Inflammatory macrophage (primary cell): ENCODE measurements at regions not wholly inside any gene's neighbourhood (a gene's known extent, or its start where the extent isn't known, plus 50 kb on each side); places are given as distances from the start of the nearest gene placed in this dataset.
"Not testable (repeated sequence)": the region's sequence is repeated elsewhere in the genome, so short reads cannot be mapped to it uniquely, and the experiment has no call there.

Experiments
- DNase-seq, 2 donors: peaks; one replicate each; pipeline ENCODE4 v3.0.0-alpha.2; 2020 to 2022

DNA sequence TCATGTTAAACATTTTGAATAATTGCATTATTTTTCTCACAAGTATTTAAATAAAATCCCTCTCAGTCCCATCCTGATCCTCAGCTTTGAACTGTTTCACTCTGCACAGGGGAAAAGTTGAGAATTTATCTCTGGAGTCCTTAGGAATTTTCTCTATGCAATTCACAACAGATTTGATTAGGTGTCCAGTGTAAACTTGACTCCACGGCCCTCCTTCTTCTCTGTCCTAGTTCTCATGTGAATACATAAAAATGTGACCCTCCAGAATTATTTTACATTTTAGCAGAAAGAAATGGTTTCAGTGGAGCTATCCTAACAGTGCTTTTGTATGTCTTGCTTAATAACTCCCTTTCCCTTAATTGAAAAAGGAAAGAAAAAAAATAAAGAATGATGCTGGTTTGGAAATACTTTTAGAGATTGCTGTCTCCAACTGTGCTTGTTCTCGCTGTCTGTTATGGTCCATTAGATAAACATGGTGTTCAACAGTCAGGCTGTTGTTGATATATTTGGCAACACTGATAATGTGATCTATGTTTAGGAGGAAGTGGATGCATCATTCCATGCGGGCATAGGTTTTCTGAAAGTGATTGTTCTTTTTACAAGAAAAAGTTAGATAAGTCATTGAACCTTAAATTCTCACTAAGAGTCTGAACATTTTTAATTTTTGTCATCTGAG is 599.4 kb upstream of the CITED2 start:
- peak in 1 of 2 donors; percentile 44 for DNase-seq

DNA sequence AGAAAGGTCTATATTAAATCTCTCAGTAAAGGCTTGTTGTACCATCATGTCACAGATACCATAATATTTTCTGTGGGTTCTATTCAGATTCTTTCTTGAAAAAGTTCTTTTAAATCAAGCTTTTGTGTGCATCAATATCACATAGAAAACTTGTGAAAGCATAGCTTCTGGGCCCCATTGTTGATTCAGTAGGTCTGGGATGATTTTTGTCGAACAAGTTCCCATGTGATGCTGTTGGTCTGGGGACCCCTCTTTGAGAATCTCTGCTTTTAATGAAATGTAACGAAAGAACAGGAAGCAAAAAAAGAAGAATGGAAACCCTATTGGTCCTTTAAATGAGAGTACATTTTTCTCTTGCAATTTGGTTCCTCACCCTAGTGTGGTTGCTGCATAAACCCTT is 597.7 kb upstream of the CITED2 start:
- no peak for DNase-seq

DNA sequence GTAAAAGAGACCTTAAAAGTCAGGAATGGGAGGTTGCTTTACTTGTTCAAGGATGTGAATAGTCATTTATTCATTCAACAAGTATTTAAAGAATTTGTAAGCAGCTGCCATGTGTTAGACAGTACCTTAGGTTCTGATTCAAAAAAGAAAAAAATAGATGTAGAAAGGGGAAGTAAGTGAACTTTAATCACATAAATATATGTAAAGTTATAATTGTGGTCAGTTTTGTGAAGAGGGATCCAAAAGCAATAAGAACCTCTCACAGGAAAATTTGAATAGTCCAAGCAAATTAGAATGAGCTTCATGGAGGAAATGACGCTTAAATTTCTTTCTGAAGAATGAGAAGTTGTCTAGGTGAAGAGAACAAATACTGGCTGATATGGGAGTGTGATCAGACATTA is 596.1 kb upstream of the CITED2 start:
- DNase-seq = no peak

DNA sequence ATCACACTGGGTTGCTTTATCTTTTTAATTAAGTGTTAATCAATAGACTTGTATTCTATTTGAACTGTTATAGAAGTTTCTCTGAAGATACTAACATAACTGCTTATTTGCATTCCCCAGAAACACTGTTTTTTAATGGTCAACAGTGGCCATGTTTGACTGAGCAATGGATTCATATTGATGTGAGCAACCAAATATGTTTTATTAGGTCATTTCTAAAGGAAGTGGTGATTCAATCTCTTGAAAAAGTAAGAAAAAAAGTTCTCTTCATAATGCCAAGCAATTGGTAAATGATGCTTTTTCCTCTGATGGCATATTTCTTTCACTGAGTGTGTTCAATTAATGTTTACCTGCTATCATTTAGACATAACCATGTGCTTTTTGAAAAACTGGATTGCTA is 593.0 kb upstream of the CITED2 start:
- no peak for DNase-seq

DNA sequence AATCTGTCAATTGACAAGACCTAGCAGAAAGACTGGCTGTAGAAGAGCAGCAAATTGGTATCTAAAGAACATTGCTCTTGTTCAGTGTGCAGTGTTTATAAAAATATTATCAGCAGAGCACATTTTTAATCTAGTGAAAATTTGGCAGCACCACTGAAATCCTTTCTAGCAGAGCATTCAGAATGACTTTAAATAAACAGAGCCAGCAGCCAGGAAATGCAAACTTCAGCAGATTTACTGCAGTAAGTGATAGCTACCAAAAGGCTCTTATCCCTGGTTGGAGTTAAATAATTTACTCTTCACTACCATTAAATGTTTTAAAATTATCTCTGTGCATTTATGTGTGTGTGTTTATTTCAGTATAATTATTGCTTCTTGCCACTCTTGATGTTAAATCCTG is 590.9 kb upstream of the CITED2 start:
- DNase-seq = no peak

DNA sequence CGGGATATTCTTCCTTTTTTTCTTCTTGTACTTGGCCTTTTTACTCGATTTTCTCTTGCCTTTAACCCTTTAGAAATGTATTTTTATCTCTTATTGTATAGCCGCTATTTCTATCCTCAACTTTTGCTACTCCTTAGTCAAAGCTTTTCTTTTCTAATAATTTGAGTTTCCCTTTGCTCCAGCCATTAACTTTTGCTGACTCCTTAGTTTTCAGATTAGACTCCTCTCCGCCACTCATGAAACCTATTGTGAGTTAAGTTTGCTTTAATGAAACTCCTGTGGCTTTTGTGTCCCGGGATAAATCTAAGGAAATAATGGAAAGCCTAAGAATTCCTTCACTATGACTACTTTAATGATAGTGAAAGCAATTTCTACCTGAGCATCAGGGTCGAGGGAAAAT is 590.3 kb upstream of the CITED2 start:
- no peak for DNase-seq

DNA sequence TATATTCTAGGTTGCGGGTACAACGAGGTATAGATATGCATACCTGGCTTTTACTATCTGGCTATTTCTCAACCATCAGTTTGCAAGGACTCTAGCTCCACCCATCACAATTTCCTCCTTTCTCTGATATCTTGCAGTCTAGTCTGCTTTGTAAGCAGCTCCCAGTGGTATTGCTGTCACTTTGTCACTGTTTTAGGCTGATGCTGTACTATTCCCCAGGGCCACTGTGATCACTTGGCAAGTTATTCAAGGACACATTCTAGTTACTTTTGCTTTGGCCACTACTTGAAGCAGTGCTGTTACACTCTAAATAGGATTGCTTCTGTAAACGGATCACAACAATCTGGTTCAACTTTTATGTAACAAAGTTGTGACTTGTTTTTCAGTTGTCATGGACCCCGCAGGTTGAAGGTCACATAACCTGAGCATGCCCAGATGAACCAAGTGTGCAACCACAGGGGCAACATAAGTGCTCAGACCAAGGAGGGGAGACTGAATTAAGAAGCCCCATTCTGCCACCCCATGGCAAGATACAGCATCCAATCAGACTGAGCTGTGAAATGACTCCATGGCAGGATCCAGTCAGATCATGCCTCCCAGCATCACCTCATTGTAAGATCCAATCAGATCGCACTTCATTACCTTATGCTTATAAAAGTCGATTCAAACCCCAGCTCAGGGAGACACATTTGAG is 588.4 kb upstream of the CITED2 start:
- no peak for DNase-seq

DNA sequence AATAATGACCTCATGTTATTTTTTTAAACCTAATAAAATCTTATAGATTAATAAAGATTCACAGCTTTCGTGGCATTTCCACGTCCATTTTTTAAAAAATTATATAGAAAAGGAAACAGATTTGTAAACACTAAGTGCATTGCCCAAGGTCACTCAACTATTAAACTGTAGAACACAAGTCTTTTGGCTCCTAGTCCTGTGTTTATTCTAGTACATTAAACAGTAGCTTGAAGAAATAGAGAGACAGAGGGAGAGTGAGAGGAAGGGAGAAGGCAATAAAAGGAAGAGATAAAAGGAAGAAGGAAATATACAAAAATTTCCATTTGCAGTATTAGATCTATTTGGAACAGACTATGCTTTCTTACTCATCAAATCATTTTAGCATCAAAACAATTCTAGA is 586.7 kb upstream of the CITED2 start:
- no peak for DNase-seq

DNA sequence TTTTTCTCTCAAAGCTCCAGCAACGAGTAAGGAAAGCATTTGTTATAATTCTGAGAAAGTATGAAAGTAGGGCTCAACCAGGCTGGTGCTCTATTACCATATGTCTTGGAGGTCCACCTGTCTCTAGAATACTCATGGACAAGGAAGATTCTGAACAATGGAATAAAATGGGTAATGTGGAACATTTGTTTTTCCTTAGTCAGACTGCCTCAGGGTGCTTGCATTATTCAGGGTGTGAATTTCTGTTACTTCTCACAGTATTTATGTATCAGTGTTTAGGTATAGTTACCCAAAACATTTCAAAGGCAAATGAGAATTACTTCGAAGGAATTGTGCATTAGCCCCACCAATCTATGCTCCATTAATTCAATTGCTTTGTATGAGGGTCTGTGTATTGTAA is 586.2 kb upstream of the CITED2 start:
- DNase-seq = no peak

DNA sequence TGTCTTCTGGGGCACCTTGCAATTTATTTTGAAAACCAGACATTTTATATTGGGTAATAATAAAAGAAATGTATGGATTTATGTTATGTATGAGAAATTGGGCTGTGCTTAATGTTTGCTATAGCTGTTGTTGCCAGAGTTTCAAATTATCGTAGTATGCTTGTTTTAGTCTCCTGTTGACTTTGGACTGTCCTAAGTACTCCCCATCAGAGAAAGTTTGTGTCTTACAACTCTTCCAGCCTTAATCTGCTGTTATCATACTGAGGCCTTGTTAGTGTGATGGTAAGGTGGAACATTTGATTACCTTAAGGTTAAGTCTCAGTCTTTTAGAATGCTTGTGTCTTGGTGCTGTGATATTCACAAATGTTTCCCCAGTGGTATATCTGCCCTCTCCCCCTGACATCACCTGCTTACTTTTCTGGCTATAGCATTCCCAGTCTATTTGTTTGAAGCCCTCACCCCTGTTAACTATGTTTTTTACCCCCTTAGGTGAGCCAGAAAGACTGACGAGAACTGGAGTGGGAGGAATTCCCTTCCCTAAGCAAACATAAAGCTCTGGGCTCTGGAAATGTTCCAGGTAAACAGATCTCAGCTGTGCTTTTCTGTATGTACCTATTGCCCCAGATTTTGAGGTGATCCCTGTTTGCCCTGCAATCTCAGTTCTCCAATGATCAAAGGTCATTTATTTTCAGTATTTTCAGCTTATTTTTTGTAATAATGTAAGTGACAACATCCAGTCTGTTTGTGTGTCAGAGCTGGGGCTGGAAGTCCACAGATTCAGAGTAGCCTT is 581.1 kb upstream of the CITED2 start:
- DNase-seq = no peak

DNA sequence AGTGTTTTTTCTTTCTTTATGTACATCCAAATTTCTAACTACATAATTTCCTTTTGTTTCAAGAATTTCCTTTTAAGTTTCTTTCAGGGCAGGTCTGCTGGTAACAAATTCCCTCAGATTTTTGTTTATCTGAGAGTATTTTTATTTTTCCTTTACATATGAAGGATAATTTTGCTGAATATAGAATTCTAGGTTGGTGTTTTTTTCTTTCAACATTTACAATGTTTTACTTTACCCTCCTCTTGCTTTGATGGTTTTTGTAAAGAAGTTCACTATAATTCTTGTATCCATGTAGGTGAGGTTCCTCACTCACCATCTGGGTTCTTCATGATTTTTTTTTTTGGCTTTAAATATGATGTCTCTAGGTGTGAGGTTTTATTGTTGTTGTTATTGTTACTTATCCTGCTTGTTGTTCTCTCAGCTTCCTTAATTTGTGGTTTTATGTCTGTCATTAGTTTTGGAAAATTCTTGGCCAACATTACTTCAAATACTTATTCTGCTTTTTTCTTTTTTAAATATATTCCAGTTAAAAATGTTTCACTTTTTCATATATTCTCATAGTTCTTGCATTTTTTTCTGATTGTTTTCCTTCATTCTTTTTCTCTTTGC is 580.1 kb upstream of the CITED2 start:
- DNase-seq = no peak

DNA sequence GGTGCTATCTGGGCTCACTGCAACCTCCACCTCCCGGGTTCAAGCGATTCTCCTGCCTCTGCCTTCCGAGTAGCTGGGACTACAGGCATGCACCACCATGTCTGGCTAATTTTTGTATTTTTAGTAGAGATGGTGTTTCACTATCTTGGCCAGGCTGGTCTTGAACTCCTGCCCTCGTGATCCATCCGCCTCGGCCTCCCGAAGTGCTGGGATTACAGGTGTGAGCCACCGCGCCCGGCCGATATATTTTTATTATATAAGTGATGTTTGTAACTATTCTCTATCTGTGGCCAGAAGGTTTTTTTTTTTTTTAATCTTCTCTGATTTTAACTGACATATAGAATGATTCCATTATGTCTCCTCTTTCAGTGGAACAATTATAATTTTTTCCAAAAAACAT is 579.3 kb upstream of the CITED2 start:
- not testable (repeated sequence) for DNase-seq

DNA sequence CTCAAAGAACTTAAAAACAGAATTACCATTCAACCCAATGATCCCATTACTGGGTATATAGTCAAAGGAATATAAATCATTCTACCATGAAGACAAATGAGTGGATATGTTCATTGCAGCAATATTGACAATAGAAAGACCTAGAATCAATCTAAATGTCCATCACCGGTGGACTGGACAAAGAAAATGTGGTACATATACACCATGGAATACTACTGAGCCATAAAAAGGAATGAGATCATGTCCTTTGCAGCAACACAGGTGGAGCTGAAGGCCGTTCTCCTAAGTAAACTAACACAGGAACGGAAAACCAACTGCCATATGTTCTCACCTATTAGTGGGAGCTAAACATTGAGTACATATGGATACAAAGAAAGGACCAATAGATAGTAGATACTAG is 576.7 kb upstream of the CITED2 start:
- no peak for DNase-seq

DNA sequence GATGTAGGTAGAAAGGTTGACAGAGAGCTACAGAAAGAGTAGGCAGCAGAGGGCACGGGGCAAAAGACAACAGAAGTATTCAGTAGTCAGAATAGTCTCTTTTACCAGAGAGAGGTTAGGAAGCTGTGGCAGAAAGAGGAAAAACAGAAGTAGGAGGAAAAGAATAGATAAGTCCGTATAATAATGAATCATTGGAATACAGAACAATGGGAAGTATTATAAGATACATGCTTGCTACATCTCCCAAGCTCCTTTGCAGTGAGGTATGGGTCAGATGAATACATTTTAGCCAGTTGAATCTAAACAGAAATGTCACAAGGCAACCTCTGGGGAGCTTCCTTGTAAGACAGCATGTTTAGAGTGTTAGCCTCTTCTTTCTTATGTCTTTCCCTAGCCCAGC is 570.5 kb upstream of the CITED2 start:
- DNase-seq = no peak

DNA sequence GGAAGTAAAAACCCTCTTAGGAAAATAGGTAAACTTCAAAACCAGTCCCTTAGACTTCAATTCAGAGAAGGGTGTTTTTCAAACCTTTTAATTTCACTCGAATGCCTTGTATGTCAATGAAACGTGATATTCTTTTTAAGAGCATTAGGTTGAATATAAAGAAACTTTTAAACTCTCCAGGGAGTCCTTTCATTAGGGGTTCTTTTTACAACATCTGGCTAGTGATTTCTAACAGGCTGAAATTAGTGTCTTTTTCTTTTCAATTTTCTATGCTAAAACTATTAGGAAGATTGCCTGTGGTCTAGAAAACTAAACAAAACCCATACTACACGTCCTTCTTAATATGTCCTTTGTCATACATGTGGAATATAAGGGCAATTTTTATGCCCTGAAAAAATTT is 569.7 kb upstream of the CITED2 start:
- DNase-seq = no peak

DNA sequence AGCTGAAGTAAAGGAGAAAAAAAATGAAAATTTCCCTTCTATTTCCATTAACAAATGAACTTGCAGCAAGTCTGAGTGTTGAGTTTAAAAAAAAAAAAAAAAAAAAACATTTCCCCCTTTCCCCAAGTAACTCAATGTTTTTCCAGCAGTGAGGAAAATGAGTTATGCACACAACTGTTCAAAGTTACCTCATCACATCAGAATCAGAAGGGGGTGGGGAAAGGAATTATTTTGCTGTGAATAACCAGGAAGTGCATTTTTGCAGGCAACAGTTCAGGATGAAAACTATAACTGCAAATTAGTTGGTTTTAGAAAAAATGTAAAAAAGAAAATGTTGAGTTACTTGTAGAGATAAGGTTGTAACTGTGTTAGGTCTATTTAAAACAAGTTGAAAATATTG is 568.9 kb upstream of the CITED2 start:
- no peak for DNase-seq

DNA sequence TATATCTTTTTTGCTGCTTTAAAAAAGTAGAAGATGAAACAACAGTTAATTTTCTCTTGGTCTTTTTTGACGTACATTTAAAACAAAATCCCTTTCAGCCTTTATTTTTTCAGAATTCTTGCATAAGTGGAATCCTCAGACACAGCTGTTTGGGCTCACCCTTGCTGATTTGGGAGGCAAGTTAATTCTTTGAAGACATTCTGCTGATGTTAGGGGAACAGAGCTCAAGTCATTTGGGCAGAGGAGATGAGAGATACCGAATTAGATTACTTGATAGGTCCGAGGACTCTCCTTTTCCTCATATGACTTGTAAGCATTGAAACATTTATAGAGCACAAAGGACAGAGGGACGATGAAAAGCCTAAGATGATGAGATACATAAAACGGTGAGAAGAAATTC is 567.9 kb upstream of the CITED2 start:
- DNase-seq = no peak

DNA sequence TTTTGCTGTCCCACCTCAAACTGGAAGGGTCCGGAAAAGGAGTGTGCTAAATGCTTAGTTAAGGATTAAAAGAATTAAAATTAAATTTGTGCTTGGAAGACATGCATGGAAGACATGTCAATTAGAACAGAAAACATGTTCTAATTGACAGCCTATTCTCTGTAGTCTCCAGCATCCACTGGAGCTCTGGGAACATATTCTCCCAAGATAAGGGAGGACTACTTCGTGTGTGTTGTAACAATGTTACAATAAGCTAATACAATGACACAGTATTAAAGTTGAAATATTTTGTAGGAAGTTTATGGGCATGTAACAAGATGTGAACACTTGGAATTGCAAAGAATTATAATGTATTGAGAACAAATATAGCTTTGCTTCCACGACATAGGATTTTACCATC is 567.4 kb upstream of the CITED2 start:
- no peak for DNase-seq

DNA sequence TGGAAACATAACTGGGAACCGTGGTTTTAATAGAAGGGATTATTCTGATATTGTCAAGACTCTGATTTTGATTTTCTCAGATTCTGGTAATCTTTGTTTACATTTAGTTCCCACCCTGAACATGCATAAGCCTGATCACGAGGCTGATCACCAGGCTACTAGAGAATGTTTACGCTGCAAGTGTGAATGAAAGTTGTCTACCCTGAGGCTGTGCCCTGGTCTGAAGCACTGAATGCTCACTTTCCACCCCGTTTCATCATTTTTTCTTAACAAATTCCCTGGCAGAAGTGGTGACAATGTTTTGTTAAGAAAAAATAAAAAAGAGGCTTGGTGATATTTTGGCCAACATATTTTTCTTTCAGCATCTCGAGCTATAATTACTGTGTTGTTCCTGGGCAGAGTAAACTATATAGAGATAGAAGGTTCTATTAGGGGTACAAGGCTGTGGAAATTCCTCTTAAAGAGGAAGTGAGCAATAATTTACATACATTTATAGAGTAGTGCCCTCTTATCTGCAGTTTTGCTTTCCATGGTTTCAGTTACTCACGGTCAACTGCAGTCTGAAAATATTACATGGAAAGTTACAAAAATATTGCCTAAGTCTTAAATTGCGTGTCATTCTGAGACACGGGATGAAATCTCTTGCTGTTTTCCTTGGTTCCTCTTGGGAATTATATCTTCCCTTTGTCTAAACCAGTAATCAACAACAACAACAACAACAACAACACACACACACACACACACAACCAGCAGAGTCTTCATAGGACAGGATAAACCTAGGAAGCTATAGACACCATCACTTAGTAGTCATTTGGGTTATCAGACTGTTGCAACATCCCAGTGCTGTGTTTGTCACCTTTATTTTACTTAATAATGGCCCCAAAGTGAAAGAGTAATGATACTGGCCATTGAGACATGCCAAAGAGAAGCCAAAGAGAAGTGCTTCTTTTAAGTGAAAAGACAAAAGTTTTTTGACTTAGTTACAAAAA is 566.6 kb upstream of the CITED2 start:
- DNase-seq = peak; percentile 59 to 86

DNA sequence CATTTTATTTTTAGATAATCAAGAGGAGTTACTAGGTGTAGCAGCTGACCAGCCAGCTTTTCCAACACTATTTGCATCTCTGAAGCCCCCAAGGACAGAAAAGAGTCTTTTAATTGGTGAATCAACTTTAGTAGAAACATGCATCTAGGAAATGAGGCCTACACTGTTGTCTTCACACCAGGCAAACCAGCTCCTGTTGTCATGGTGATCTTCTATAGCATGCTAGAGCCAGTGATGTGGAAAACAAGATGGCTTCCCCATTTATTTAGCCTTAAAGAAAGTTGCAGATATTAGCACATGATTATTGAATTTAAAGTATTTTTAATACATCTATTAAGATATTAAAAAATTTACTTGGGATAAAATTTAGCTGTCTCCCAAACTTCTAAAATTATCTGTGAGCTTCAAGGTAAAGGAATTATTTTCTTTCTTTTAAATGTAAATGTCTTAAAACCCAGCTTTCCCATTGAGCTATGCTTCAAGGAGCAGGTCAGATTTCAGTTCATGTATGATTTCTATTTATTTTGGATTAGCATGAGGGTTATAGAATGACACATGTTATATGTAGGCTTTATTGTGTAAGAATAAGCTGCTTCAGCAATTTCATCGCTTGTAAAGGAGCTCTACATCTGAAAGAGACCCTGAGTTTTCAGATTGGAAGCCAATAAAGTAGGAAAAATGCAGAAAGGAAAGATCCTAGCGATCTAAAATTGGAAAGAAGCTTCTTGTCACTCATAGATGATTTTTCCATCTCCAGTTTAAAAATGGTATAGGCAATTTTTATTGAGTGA is 564.9 kb upstream of the CITED2 start:
- no peak for DNase-seq

DNA sequence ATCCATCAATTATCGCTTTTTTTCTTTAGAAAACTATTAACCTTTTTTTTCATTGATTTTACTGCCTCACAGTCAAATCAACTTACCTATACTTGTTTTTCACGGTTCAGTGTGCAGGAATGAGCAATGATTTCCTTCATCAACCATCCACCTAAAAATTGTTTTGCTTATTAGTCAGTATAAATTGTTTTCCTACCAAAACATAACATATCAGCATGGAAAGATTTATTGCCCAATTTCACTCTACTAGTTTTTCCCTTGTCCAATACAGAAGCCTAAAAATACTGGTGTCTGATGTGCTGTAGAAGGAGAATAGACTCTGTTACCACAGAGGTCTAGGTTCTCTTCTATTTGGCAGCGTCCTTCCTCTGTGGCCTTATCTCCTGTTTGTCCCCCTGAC is 558.2 kb upstream of the CITED2 start:
- no peak for DNase-seq
